HUES6 (cell line): ENCODE measurements at regions not wholly inside any gene's neighbourhood (a gene's known extent, or its start where the extent isn't known, plus 50 kb on each side); places are given as distances from the start of the nearest gene placed in this dataset.
"Not testable (repeated sequence)": the region's sequence is repeated elsewhere in the genome, so short reads cannot be mapped to it uniquely, and the experiment has no call there.

ENCODE experiments used
- H3K27ac ChIP-seq: 2 replicates; pipeline ENCODE4 v1.7.0; 2013; ENCODE audit warnings: low read depth, mild to moderate bottlenecking, low read length, inconsistent platforms
- H3K27me3 ChIP-seq: 2 replicates; pipeline ENCODE4 v1.6.1; 2013; ENCODE audit warnings: low read length; ENCODE audit not compliant: control insufficient read depth, insufficient read depth
- H3K36me3 ChIP-seq: 2 replicates; pipeline ENCODE4 v1.6.1; 2013; ENCODE audit warnings: low read length; ENCODE audit not compliant: control insufficient read depth, insufficient read depth
- H3K4me1 ChIP-seq: 2 replicates; pipeline ENCODE4 v1.6.1; 2013; ENCODE audit warnings: low read length; ENCODE audit not compliant: control insufficient read depth, insufficient read depth
- H3K4me3 ChIP-seq: 2 replicates; pipeline ENCODE4 v1.5.1; 2013; ENCODE audit warnings: low read depth, low read length
- H3K9ac ChIP-seq: one replicate; pipeline ENCODE4 v1.6.1; 2013; ENCODE audit warnings: mild to moderate bottlenecking, low read length
- H3K9me3 ChIP-seq: 2 replicates; pipeline ENCODE4 v1.6.1; 2013; ENCODE audit warnings: low read depth, low read length; ENCODE audit not compliant: control insufficient read depth, insufficient read depth

DNA sequence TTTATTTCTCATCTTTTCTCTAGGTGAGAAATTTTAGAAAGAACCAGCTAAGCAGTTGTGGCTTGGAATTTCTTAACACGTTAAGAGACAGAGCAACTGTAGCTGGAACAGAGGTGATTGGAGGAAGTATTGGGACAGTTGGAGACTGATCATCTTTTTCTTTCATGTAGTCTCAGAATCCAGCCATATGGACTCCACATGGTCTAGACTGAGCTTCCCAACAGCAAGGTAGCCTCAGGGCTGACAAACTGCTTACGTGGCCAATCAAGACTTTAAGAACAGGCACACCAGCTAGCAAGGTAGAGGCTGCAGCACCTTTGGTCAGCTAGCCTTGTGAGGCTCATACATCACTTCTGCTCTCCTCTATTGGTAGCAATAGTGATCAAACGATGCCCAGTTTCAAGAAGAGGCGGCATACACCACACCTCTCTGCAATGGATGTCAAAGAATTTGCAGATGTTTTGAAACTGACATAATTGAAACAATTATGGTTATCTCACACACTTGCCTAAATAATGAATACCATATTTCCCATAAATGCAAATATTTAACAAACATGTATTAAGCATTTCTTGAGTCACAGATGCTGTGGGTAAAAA lies 590.5 kb upstream of the SLC35B3 start:
- H3K9ac ChIP-seq, result no peak overlapping the region
- no peaks in the 10 kb centered on the region for H3K36me3 ChIP-seq
- H3K9me3 ChIP-seq, result no peaks in the 10 kb centered on the region
- no peaks in the 10 kb centered on the region for H3K4me1 ChIP-seq
- H3K4me3 ChIP-seq, result no peak overlapping the region
- no peaks in the 10 kb centered on the region for H3K27me3 ChIP-seq
- H3K27ac ChIP-seq, result no peak overlapping the region

DNA sequence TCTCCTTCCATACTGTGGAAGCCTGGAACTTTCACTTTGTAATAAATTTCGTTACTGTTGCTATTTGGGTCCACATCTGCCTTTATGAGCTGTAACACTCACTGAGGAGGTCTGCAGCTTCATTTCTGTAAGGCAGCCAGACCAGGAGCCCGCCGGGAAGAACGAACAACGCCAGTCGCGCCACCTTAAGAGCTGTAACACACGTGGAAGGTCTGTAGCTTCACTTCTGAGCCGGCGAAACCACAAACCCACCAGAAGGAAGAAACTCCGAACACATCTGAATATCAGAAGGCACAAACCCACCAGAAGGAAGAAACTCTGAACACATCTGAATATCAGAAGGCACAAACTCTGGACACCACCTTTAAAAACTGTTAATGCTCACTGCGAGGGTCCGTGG lies 589.9 kb upstream of the SLC35B3 start:
- H3K9me3 ChIP-seq, result no peaks in the 10 kb centered on the region
- H3K36me3 ChIP-seq, result no peaks in the 10 kb centered on the region
- H3K4me3 ChIP-seq, result no peak overlapping the region
- H3K27ac ChIP-seq, result no peak overlapping the region
- H3K9ac ChIP-seq, result no peak overlapping the region
- H3K4me1 ChIP-seq, result no peaks in the 10 kb centered on the region
- no peaks in the 10 kb centered on the region for H3K27me3 ChIP-seq

DNA sequence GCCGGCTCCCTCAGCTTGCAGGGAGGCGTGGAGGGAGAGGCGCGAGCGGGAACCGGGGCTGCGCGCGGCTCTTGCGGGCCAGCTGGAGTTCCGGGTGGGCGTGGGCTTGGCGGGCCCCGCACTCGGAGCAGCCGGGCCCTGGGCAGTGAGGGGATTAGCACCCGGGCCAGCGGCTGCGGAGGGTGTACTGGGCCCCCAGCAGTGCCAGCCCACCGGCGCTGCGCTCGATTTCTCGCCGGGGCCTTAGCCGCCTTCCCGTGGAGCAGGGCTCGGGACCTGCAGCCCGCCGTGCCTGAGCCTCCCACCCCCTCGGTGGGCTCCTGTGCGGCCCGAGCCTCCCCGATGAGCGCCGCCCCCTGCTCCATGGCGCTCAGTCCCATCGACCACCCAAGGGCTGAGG lies 588.9 kb upstream of the SLC35B3 start:
- not testable (repeated sequence) for H3K4me3 ChIP-seq, H3K36me3 ChIP-seq, H3K27ac ChIP-seq, H3K9me3 ChIP-seq, H3K27me3 ChIP-seq, H3K9ac ChIP-seq, H3K4me1 ChIP-seq

DNA sequence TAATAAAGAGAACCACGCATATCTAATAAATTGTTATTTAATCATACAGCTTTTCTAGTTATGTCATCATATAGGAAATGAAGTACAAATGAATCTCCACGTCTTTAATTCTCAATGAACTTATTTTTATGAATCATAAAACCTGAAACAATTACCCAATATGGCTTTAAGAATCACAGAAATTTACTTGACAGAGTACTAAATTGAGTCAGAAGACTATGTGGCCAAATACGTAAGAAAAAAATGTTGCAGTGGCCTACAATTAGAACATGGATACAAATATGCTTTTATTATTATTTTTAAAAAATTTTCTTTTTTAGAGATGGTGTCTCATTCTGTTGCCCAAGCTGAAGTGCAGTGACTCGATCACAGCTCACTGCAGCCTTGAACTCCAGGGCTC lies 584.7 kb upstream of the SLC35B3 start:
- Histone ChIP-seq H3K36me3 (no peaks in the 10 kb centered on the region), H3K4me3 (no peak overlapping the region), H3K4me1 (no peaks in the 10 kb centered on the region), H3K27me3 (no peaks in the 10 kb centered on the region), H3K9ac (no peak overlapping the region), H3K27ac (no peak overlapping the region), H3K9me3 (no peaks in the 10 kb centered on the region)

DNA sequence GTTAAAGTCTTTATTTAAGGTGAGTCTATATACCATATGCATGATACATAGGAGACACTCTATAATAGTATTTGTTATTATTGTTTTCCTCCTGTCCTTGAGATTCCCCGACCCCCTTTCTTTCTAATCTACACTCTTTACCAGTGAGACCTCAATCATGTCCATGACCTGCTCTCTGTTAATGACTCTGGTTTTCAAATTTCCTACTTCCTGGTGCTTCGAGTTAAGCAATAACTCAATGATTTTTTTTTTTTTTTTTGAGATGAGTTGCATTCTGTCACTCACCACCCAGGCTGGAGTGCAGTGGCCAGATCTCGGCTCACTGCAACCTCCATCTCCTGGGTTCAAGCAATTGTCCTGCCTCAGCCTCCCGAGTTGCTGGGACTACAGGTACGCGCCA lies 574.6 kb upstream of the SLC35B3 start:
- Histone ChIP-seq H3K27ac (no peak overlapping the region), H3K36me3 (no peaks in the 10 kb centered on the region), H3K4me3 (no peak overlapping the region), H3K4me1 (no peaks in the 10 kb centered on the region), H3K27me3 (no peaks in the 10 kb centered on the region), H3K9ac (no peak overlapping the region), H3K9me3 (no peaks in the 10 kb centered on the region)

DNA sequence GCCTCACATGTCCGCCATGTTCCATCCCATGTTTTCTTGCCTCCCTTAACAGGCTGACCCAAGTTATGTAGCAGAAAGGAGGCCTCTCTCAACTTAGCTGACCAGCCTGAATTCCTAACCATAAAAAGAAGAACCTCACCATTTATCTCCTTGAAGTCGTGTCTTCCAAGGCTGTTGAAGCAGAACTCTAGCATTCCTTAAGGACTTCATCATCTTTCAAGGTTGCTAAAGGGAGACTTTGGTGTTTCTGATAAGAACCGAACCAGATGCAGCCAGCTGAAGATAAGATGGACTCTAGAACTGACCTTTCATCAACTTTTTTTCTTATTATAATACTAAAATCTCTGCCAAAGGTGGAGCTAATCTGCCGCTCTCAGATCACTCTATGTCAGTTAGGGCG lies 571.7 kb upstream of the SLC35B3 start:
- Histone ChIP-seq H3K9me3 (no peaks in the 10 kb centered on the region), H3K4me1 (no peaks in the 10 kb centered on the region), H3K27ac (no peak overlapping the region), H3K27me3 (no peaks in the 10 kb centered on the region), H3K4me3 (no peak overlapping the region), H3K9ac (no peak overlapping the region), H3K36me3 (no peaks in the 10 kb centered on the region)

DNA sequence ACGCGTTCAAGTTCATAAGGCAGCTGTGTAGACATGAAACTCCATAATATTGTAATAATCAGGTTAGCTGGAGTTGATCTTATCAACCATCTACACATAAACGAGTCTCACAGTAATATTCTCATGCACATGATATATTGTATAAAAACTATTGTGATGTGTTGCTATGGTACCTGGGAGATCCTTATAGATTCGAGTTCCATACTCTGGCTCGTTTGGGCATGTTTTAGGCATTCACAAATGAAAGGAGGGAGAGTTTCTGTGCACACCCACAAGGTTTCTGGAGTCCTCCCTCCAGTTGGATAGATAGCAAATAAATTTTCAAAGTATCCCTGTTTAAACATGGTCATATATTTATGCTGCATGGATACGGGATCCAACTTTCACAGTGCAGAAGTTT lies 567.5 kb upstream of the SLC35B3 start:
- H3K9ac ChIP-seq, result no peak overlapping the region
- no peaks in the 10 kb centered on the region for H3K9me3 ChIP-seq
- H3K27me3 ChIP-seq, result no peaks in the 10 kb centered on the region
- no peaks in the 10 kb centered on the region for H3K36me3 ChIP-seq
- H3K27ac ChIP-seq, result no peak overlapping the region
- no peak overlapping the region for H3K4me3 ChIP-seq
- no peaks in the 10 kb centered on the region for H3K4me1 ChIP-seq

DNA sequence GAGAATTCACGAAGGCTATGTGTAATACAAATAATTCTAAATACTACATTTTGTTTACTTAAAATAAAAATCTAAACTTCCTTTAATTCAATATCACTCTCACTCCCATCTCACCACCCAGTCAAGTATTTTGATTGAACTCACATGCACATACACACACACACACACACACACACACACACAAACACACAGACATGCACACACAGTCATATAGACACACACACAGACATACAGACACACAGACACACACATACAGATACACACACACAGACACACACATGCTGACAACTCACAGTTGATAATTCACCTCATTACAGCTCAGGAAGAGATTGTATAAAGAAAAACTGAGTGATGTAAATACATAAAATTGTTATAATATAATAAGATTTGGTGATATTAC lies 559.8 kb upstream of the SLC35B3 start:
- no peak overlapping the region for H3K4me3 ChIP-seq
- H3K36me3 ChIP-seq, result no peaks in the 10 kb centered on the region
- no peaks in the 10 kb centered on the region for H3K9me3 ChIP-seq
- H3K9ac ChIP-seq, result no peak overlapping the region
- no peaks in the 10 kb centered on the region for H3K27me3 ChIP-seq
- H3K4me1 ChIP-seq, result no peaks in the 10 kb centered on the region
- H3K27ac ChIP-seq, result no peak overlapping the region

DNA sequence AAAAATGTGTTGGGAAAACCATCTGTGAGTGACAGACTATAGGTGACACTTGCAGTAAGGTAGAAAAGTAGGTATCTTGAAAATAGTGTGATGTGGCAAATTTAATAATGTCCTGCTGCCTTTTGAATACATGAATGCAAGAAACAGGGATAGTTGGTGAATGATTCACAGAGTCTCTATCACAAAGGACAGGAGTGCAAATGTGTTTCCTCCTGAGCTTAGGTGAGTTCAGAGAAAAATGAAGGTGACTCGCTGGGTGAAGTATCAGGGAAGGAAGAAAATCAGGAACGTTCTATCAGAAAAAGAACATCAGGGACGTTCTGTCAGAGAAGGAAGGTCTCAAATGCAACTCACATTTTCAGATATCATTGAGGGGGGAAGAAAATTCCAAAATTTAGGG lies 557.8 kb upstream of the SLC35B3 start:
- H3K9me3 ChIP-seq, result no peaks in the 10 kb centered on the region
- no peak overlapping the region for H3K27ac ChIP-seq
- H3K4me1 ChIP-seq, result no peaks in the 10 kb centered on the region
- H3K4me3 ChIP-seq, result no peak overlapping the region
- H3K27me3 ChIP-seq, result no peaks in the 10 kb centered on the region
- no peaks in the 10 kb centered on the region for H3K36me3 ChIP-seq
- no peak overlapping the region for H3K9ac ChIP-seq

DNA sequence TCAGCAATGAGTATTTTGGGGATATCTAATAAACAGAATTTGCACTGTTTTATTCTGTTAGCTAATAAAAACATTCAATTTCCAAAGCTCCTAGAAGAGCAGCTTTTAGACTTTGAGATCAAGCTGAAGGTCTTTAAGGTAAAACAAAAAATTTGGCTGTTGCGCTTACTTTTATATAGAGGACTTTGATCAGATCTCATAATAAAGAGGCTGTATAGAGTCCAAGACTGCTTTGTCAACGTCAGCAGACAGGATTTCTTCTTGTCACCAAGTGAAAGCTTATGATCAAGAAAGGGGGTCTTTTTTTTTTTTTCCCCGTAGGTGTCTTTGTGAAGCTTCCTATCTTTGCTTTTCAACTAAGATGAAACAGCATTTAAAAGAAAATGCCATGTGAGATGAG lies 556.5 kb upstream of the SLC35B3 start:
- H3K4me1 ChIP-seq, result no peaks in the 10 kb centered on the region
- H3K9me3 ChIP-seq, result no peaks in the 10 kb centered on the region
- no peak overlapping the region for H3K27ac ChIP-seq
- H3K36me3 ChIP-seq, result no peaks in the 10 kb centered on the region
- H3K4me3 ChIP-seq, result no peak overlapping the region
- H3K9ac ChIP-seq, result no peak overlapping the region
- H3K27me3 ChIP-seq, result no peaks in the 10 kb centered on the region

DNA sequence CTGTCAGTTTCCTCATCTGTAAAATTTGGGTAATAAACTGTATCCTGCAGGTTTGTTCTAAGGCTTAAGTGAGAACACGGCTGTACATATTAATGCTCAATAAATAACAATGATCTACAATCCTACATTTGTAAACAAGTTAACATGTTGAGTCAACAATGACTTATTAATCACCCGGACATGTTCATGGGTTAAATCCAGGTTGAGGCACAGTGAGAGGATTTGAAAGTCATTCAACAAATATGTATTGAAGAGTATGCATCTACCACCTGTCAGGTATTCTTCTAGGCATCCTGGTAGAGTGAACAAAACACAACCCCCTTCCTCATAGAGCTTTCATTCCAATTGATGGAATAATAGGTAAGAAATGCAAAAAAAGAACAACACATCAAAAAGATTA lies 554.7 kb upstream of the SLC35B3 start:
- Histone ChIP-seq H3K36me3 (no peaks in the 10 kb centered on the region), H3K27me3 (no peaks in the 10 kb centered on the region), H3K9ac (no peak overlapping the region), H3K4me1 (no peaks in the 10 kb centered on the region), H3K4me3 (no peak overlapping the region), H3K27ac (no peak overlapping the region), H3K9me3 (no peaks in the 10 kb centered on the region)

DNA sequence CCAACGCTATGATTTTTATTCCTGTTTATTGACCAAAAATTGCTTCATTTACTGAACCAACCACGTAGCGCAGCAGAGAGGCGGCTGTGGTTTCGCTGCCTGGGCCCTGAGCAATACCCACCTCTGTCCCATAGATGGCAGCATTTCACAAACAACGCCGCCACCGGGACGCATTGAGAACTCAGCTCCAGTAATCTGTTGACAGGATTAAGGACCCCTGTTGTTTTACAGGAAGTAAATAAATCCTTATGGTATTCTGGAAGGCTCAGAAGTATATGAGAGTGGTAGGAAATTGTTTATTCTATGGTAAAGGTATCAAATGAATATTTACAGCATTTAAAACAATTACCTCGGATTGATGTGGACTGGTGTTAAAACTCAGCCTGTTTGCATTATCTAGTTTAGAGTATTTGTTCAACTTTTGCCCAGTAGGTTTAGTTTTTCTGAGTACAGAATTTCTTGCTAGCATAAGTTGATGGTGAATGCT lies 547.9 kb upstream of the SLC35B3 start:
- H3K4me3 ChIP-seq, result 0 out of 2 replicates have a peak overlapping the region, but pooled peaks have one; percentile 16
- H3K36me3 ChIP-seq, result no peaks in the 10 kb centered on the region
- peaks cover 3% of the 10 kb centered on the region; the same call in 1 of the 2 replicates for H3K4me1 ChIP-seq
- no peak overlapping the region for H3K9ac ChIP-seq
- H3K27me3 ChIP-seq, result peaks cover 8% of the 10 kb centered on the region; the same call in 1 of the 2 replicates
- no peaks in the 10 kb centered on the region for H3K9me3 ChIP-seq
- no peak overlapping the region for H3K27ac ChIP-seq
